GM19023 (cell line): ENCODE measurements at regions not wholly inside any gene's neighbourhood (a gene's known extent, or its start where the extent isn't known, plus 50 kb on each side); places are given as distances from the start of the nearest gene placed in this dataset.

Source experiments
- ATAC-seq: cut with Tn5 transposase; IDR thresholded peaks from one replicate; pipeline ENCODE4 v1.9.1; 2021; ENCODE audit warnings: mild to moderate bottlenecking, moderate library complexity; ENCODE audit not compliant: unreplicated experiment

- no peak for ATAC-seq
These were observed 151.3 kb downstream of the MAF start for GRCh38 chr16:79449067-79449769.

DNA sequence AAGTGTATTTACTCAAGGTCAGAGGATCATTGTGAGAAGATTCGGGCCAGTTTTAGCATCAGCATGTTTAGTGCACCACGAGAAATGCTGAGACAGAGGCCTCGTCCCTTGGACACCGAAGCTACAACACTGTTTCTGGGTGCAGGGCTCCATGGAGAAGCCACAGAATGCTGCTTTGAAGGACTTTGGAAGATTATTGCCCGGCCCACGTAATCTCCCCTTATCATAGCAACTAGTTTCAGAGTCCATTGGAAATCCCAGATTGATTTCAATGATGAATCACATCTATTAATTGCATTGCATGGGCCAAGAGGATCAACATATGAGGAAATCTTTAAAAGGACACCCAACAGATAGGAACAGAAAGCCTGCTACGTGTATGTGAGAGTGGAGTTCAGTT lies 156.0 kb downstream of the MAF start:
- no peak for ATAC-seq

DNA sequence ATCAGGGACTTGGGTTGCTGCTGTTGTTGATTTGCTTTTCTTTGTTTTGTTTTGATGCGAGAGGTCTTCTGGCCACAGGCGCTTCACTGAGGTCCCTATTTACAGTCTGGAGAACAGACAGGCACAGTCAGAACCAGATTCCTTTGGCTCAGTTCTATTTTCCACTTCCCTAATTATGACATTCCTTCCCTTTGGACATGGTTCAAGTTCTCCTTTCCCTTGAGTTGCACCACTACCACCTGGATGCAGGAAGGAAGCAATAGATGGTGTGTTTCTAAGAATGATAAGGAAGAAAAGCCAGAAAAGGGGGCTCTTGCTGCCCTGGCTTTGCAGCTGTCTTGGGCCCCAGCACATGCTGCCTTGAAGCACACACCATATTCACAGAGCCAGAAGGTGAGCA lies 160.6 kb downstream of the MAF start:
- ATAC-seq = no peak

GRCh38 chr16:79437764-79438751 lies 162.5 kb downstream of the MAF start:
- no peak for ATAC-seq

GRCh38 chr16:79436885-79437284 lies 163.7 kb downstream of the MAF start:
- no peak for ATAC-seq

GRCh38 chr16:79434771-79435170 lies 165.8 kb downstream of the MAF start:
- ATAC-seq = no peak

DNA sequence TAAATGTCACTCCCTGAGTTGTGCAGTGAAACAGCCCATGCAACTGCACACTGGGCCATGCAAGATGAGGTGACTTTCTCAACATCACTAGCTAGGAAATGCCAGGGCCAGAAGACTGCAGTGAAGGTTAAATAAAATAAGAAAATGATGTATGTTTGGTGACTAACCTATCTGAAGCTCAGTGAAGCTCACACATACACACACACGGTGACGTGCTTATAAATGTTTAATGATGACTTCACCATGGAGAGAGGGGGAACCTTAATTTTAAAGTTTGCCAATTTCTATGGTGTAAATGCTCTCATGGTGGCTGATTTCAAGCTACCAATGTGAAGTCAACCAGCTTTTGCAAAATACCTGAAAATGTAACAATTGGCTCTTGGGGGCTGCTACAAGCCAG lies 166.4 kb downstream of the MAF start:
- no peak for ATAC-seq

DNA sequence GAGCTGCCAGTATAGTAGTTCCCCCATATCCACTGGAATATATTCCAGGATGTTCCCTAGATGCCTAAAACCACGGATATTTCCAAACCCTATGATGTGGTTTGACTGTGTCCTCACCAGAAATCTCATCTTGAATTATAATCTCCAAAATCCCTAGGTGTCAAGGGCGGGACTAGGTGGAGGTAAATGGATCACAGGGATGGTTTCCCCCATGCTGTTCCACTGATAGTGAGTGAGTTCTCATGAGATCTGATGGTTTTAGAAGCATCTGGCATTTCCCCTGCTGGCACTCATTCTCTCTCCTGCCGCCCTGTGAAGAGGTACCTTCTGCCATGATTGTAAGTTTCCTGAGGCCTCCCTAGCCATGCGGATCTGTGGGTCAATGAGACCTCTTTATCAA lies 168.6 kb downstream of the MAF start:
- no peak for ATAC-seq

GRCh38 chr16:79430191-79430678 lies 170.3 kb downstream of the MAF start:
- no peak for ATAC-seq

GRCh38 chr16:79429381-79430190 lies 171.0 kb downstream of the MAF start:
- no peak for ATAC-seq

DNA sequence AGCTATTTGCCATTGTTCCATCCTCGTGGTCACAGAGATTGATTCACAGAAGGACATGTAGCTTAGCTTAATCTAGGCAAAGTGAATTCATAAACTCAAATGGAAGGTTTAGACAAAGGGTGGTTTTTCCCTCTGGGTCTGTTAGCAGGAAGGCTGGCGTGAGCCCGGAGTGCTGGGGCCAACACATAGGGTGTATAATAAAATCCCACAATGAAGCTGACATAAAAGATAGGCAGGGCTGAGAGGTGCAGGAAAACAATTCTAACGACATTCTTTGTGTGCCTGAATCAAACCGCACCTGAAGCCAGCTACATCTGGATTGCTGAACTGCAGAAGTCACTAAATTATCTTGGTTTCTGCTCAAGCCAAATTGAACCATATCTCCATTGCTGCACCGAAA lies 173.9 kb downstream of the MAF start:
- no peak for ATAC-seq

DNA sequence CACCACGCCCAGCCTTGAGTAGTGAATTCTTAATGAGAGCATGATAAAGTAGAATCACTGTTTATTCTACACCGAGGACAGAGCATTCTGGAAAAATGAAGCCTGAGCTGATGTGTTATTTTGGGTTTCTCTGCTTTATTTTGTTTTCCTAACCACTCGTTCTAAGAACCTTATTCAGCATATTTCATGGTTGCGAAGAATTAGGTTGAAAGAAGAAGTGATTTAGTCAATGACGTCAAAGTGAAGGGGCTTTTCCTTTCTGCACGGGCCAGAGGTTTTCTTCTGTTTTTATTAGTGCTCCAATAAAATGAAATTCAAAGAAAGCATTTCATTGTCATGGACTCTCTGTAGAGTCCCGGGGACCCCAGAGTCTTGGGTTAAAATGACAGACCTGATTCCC lies 178.5 kb downstream of the MAF start:
- no peak for ATAC-seq

- ATAC-seq = no peak
These were observed 179.4 kb downstream of the MAF start for GRCh38 chr16:79421126-79421525.

DNA sequence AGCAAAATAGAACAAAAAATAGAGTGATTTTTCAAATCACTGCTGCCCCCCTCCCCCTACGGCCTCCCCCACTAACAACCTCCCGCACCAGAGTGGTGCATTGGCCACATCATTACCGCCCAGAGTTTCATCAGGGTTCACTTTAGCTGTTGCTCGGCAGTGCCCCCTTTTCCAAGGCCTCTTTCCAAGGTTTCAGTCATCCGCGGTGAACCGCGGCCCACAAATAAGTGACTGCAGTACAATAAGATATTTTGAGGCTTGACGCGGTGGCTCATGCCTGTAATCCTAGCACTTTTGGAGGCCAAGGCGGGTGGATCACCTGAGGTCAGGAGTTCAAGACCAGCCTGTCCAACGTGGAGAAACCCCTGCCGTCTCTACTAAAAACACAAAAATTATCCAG lies 180.0 kb downstream of the MAF start:
- no peak for ATAC-seq

DNA sequence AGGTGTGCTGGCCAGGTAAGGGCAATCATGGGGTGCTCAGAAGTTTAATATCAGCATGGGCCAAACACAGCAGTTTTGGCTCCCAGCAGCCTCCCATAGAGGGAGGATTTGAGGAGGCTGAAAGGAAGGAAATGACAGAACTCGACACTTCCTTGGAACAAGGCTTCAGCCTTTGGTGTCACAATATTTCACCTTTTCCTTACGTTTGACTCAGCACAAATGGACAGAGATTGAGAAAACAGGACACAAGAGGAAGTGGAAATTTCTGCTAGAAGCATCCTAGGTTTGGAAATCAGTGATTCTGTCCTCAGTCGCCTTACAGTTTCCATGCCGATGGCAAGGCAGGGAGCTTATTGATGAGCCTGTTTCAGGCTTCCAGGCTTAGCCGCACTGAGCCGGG lies 181.4 kb downstream of the MAF start:
- no peak for ATAC-seq

- ATAC-seq = no peak
These were observed 182.9 kb downstream of the MAF start for GRCh38 chr16:79417601-79418008.

DNA sequence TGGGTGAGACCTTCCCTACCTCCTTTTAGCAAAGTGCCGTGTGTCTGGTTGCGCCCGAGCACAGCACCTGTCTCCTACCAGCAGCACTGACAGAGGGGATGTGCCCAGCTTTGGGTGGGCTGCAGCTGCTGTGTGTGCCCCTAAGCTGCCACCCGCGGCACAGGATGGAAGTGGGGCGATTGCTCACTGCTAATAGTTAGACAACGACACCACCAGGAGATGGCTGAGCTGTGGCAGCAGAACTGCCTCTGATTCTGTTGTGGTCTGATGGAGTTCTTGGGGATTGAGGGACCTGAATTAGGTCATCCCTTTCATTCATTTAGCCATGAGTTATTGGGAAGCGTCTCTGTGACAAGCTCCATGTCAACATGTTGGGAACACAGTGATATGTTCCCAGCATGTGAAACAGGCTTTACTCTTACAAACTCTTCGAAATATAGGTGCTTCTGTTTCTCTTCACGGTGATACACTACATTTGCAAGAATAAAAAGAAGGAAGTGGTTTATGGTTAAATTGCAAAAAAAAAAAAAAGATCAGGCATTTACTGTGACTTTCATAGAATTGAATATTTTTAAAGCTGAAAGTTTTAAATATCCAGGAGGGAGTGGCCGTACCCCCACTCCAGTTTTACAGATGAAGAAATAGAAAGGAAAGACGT lies 184.4 kb downstream of the MAF start:
- ATAC-seq = no peak

GRCh38 chr16:79412783-79413225 lies 187.7 kb downstream of the MAF start:
- no peak for ATAC-seq

DNA sequence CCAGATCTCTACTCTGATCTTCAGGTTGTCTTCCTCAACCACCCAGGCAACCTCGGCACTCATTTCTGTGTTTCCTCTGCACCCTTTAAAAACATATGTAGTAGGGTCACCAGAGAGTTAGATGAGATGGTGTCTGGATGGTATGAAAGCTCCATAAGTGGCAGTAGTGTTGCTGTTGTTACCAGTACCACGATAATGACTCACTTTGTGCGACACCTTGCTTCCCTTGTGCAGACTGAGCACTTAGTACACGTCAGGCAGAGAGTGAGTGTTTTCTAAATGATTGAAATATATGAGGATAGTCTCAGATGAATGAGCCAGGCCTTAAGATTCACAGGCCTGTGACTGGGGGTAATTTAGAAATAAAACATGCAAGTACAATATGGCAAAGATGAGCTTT lies 188.7 kb downstream of the MAF start:
- ATAC-seq = no peak

GRCh38 chr16:79411357-79411756 lies 189.2 kb downstream of the MAF start:
- ATAC-seq = no peak

DNA sequence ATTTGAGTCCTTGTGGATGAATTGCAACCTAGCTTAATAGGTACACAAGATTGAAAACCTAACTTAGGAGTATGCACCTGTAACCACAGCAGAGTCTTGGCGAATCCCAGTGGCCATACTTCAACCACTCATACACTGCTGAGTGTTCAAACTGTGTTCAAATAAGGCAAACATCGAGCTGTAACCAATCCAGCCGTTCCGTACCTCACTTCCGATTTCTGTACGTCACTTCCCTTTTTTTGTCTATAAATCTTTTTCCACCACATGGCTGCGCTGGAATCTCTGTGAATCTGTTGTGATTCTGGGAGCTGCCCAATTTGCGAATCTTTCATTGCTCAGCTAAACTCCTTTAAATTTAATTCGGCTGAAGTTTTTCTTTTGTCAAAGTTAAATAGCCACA lies 190.6 kb downstream of the MAF start:
- ATAC-seq = no peak
